GM18508 (cell line): ENCODE measurements at regions not wholly inside any gene's neighbourhood (a gene's known extent, or its start where the extent isn't known, plus 50 kb on each side); places are given as distances from the start of the nearest gene placed in this dataset.

Experiments
- ATAC-seq: cut with Tn5 transposase; IDR thresholded peaks from one replicate; pipeline ENCODE4 v1.9.1; 2021; ENCODE audit warnings: moderate number of reproducible peaks; ENCODE audit not compliant: insufficient read depth, unreplicated experiment

- no peak for ATAC-seq
Observed at GRCh38 chr13:34879851-34880250, 62.2 kb upstream of the NBEA start.

GRCh38 chr13:34881494-34881893 lies 60.6 kb upstream of the NBEA start:
- no peak for ATAC-seq

- ATAC-seq: no peak
Observed at GRCh38 chr13:34883396-34883795, 58.7 kb upstream of the NBEA start.

GRCh38 chr13:34884366-34884765 lies 57.7 kb upstream of the NBEA start:
- ATAC-seq: no peak

GRCh38 chr13:34886121-34886875 lies 55.8 kb upstream of the NBEA start:
- ATAC-seq: no peak

- ATAC-seq: no peak
Observed at GRCh38 chr13:34886987-34887386, 55.1 kb upstream of the NBEA start.
